Spleen (tissue), 11 donors: ENCODE measurements at regions not wholly inside any gene's neighbourhood (a gene's known extent, or its start where the extent isn't known, plus 50 kb on each side); places are given as distances from the start of the nearest gene placed in this dataset.
A peak's percentile ranks its signal among the peaks of the same experiment; 100 is the strongest.

ENCODE experiments used
- DNase-seq: peaks from one replicate; pipeline ENCODE4 v3.0.0-alpha.2; 2020
- H3K27ac ChIP-seq, 8 donors: fragments of 200-600 bp; sonication (generic) in 7 of 8; 1 replicate in 4 of 8; 2 replicates in 4 of 8; pipeline versions ENCODE4 v1.5.0 to v1.8.0; 2016 to 2021; ENCODE audit warnings: inconsistent platforms in 4 of 8, mild to moderate bottlenecking in 4 of 8, moderate library complexity in 1 of 8
- H3K27me3 ChIP-seq, 7 donors: fragments of 200-600 bp; sonication (generic) in 6 of 7; replicated peaks in 1 of 7; 1 replicate in 4 of 7; 2 replicates in 3 of 7; pipeline versions ENCODE4 v1.5.0 to v1.8.0; 2016 to 2021; ENCODE audit warnings: inconsistent platforms in 3 of 7, mild to moderate bottlenecking in 1 of 7
- H3K36me3 ChIP-seq, 6 donors: fragments of 200-600 bp; sonication (generic) in 5 of 6; 1 replicate in 4 of 6; 2 replicates in 2 of 6; pipeline versions ENCODE4 v1.5.0 to v1.8.0; 2016 to 2021; ENCODE audit warnings: inconsistent platforms in 2 of 6
- H3K4me1 ChIP-seq, 6 donors: fragments of 200-600 bp; sonication (generic) in 5 of 6; 1 replicate in 3 of 6; 2 replicates in 3 of 6; pipeline versions ENCODE4 v1.5.0 to v1.8.0; 2016 to 2021; ENCODE audit warnings: inconsistent platforms in 3 of 6
- H3K4me3 ChIP-seq, 8 donors: fragments of 200-600 bp; sonication (generic) in 7 of 8; 1 replicate in 4 of 8; 2 replicates in 4 of 8; pipeline versions ENCODE4 v1.5.0 to v1.8.0; 2016 to 2021; ENCODE audit warnings: inconsistent platforms in 4 of 8, mild to moderate bottlenecking in 4 of 8, moderate library complexity in 2 of 8
- H3K9me3 ChIP-seq, 8 donors: fragments of 200-600 bp; sonication (generic) in 7 of 8; 1 replicate in 4 of 8; 2 replicates in 4 of 8; pipeline versions ENCODE4 v1.5.0 to v1.8.0; 2016 to 2021; ENCODE audit warnings: inconsistent platforms in 4 of 8
- CTCF ChIP-seq, 11 experiments: fragments of 200-600 bp in 7 of 11; fragments of 450-650 bp in 4 of 11; sonication (generic) in 4 of 11; IDR thresholded peaks in 8 of 11; conservative IDR thresholded peaks in 3 of 11; 1 replicate in 7 of 11; 2 replicates in 4 of 11; pipeline versions ENCODE4 v1.4.0 to v1.8.0; 2016 to 2021; ENCODE audit warnings: antibody characterized with exemption in 11 of 11, inconsistent platforms in 4 of 11, mild to moderate bottlenecking in 1 of 11
- POLR2A ChIP-seq, 3 donors: fragments of 450-650 bp; IDR thresholded peaks; one replicate each; pipeline ENCODE4 v1.5.1; 2017; ENCODE audit warnings: antibody characterized with exemption in 3 of 3, mild to moderate bottlenecking in 1 of 3
- POLR2AphosphoS5 ChIP-seq, 3 donors: sonication (generic); formaldehyde crosslinking; IDR thresholded peaks; one replicate each; pipeline ENCODE4 v1.5.1; 2017; ENCODE audit warnings: antibody characterized with exemption in 3 of 3
- WGBS, 5 donors: extraction: QIAGEN DNeasy Blood & Tissue Kit in 3 of 5; methylation state at CpG; one replicate each; pipeline versions ENCODE4 v1.1.5 to v1.1.7; 2013 to 2018; 5-methylcytosine and 5-hydroxymethylcytosine counted together
- intact Hi-C: fragments of 100-400 bp; cut with DNase I; formaldehyde crosslinking; loops from one replicate; pipeline ENCODE4 v1.15.0; 2023; ENCODE audit warnings: low total_unique reads
- donor health status: healthy with polysubstance abuse.
- donor health status: DM: no; HTN: no; CAD: no; lungs with moderate emphysema.
- donor health status: DM: no; HTN: no; CAD: no.
- donor health status: Bipolar disorder and iron deficiency.
- donor health status: healthy.
- donor health status: DM: no; HTN: no; CAD: no.
- donor health status: DM: yes; HTN: yes; CAD: no.

GRCh38 chr18:34083910-34084535 is 140.7 kb downstream of the NOL4 start:
- no peaks in the 10 kb centered on the region for H3K9me3 ChIP-seq
- H3K27ac ChIP-seq = no peak overlapping the region
- 78 to 93% (median 87%) methylated on average over 6 to 9 of the region's 9 CpGs for WGBS, 5 donors
- TF ChIP-seq CTCF (IDR thresholded peaks at IDR 0.05 in 8 of 11, conservative IDR thresholded peaks at IDR 0.05 in 3 of 11) (no peak), POLR2A (IDR thresholded peaks at IDR 0.05) (no peak), POLR2AphosphoS5 (IDR thresholded peaks at IDR 0.05) (no peak)
- no peaks in the 10 kb centered on the region for H3K4me1 ChIP-seq
- no peaks in the 10 kb centered on the region for H3K36me3 ChIP-seq
- intact Hi-C loops = no loop called here
- no peaks in the 10 kb centered on the region for H3K27me3 ChIP-seq
- DNase-seq = peak; percentile 45
- no peak overlapping the region for H3K4me3 ChIP-seq

DNA sequence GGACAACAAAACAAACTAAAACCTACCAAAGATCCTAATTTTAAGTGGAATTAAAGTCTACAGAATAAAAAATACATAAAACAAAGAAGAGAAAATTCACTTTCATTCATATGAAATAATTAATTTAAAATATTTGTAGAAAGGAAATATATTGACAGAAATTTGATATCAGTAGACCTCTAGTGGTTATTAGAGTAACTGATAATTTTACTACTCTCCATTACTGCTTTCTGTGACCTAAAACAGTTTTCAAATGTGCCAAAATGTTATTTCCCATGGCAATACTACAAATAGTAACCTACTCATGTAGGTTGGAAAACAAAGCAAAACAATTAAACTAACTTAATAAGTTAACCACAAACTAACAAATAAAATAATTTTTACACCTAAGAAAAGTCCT is 147.1 kb downstream of the NOL4 start:
- H3K27me3 ChIP-seq = no peaks in the 10 kb centered on the region
- TF ChIP-seq POLR2A (IDR thresholded peaks at IDR 0.05) (no peak), POLR2AphosphoS5 (IDR thresholded peaks at IDR 0.05) (no peak), CTCF (IDR thresholded peaks at IDR 0.05 in 8 of 11, conservative IDR thresholded peaks at IDR 0.05 in 3 of 11) (no peak)

GRCh38 chr18:34075963-34076860 is 148.5 kb downstream of the NOL4 start:
- Histone ChIP-seq H3K36me3 (no peaks in the 10 kb centered on the region), H3K4me3 (no peak overlapping the region), H3K27ac (no peak overlapping the region), H3K4me1 (no peaks in the 10 kb centered on the region), H3K9me3 (no peaks in the 10 kb centered on the region), H3K27me3 (no peaks in the 10 kb centered on the region)
- 75 to 89% (median 83%) methylated on average over 10 of the region's 10 CpGs for WGBS, 5 donors
- intact Hi-C loops = no loop called here
- DNase-seq = no peak
- TF ChIP-seq POLR2A (IDR thresholded peaks at IDR 0.05) = no peak
- TF ChIP-seq CTCF (IDR thresholded peaks at IDR 0.05 in 8 of 11, conservative IDR thresholded peaks at IDR 0.05 in 3 of 11) = no peak
- TF ChIP-seq POLR2AphosphoS5 (IDR thresholded peaks at IDR 0.05) = no peak

More for the DNA sequence above, 147.1 kb downstream of the NOL4 start:
- Histone ChIP-seq H3K4me3 (no peak overlapping the region), H3K9me3 (no peaks in the 10 kb centered on the region), H3K4me1 (no peaks in the 10 kb centered on the region), H3K36me3 (no peaks in the 10 kb centered on the region), H3K27ac (no peak overlapping the region)
- intact Hi-C loops = no loop called here
- no peak for DNase-seq

DNA sequence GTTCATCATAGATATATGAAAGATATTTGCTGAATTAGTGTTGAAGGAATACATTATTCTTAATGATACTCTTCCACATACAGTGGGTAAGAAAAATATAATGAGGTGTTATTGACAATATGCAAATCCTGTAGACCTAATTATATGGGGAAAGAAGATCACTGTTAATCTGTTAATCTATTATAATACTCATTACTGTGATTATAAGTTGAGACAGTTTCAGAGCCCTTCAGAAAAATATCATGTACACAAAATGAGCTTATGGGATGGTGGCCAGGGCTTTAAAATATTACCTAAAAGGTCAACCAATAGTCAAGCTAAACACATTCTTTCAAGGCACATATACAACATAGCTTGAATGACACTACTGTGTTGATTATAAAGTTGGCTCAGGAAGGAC is 163.5 kb downstream of the NOL4 start:
- H3K36me3 ChIP-seq = no peaks in the 10 kb centered on the region
- no peaks in the 10 kb centered on the region for H3K4me1 ChIP-seq
- H3K27me3 ChIP-seq = no peaks in the 10 kb centered on the region
- H3K9me3 ChIP-seq = peaks cover 0 to 16% (median 10%) of the 10 kb centered on the region in 8 donors
- TF ChIP-seq CTCF (IDR thresholded peaks at IDR 0.05 in 8 of 11, conservative IDR thresholded peaks at IDR 0.05 in 3 of 11) (no peak), POLR2AphosphoS5 (IDR thresholded peaks at IDR 0.05) (no peak), POLR2A (IDR thresholded peaks at IDR 0.05) (no peak)
- H3K4me3 ChIP-seq = no peak overlapping the region
- intact Hi-C loops = no loop called here
- no peak for DNase-seq
- no peak overlapping the region for H3K27ac ChIP-seq
